HEK293 (cell line): ENCODE measurements at regions not wholly inside any gene's neighbourhood (a gene's known extent, or its start where the extent isn't known, plus 50 kb on each side); places are given as distances from the start of the nearest gene placed in this dataset.

Experiments used
- CTCF ChIA-PET: fragments of 350-600 bp; formaldehyde crosslinking; extraction: SDS; loops from one replicate; lab custom pipeline; 2021; ENCODE audit warnings: antibody characterized with exemption; lab: Yijun Ruan, JAX
- POLR2A ChIA-PET: fragments of 300-600 bp; formaldehyde crosslinking; extraction: SDS; loops from one replicate; lab custom pipeline; 2020; ENCODE audit warnings: antibody characterized with exemption, inconsistent platforms; lab: Yijun Ruan, JAX
- H3K27ac ChIP-seq: fragments of 200-500 bp; sonication (Bioruptor generic); 2 replicates; pipeline ENCODE4 v1.5.1; 2014; ENCODE audit warnings: low read depth, low read length, control low read depth, inconsistent platforms; ENCODE audit errors: extremely low read depth
- H3K36me3 ChIP-seq, 2 experiments: fragments of 200-500 bp in 1 of 2; sonication (Bioruptor generic) in 1 of 2; 1 replicate in 1 of 2; 2 replicates in 1 of 2; pipeline ENCODE4 v1.5.1; 2014 to 2017; ENCODE audit warnings: inconsistent platforms in 2 of 2, low read length in 2 of 2; ENCODE audit not compliant: control insufficient read depth in 2 of 2, insufficient read depth in 1 of 2
- H3K4me1 ChIP-seq: fragments of 200-500 bp; sonication (Bioruptor generic); 2 replicates; pipeline ENCODE4 v1.5.1; 2014; ENCODE audit warnings: mild to moderate bottlenecking, low read length, inconsistent platforms; ENCODE audit not compliant: control insufficient read depth, insufficient read depth
- H3K4me3 ChIP-seq: 2 replicates; pipeline ENCODE4 v1.5.1; 2011; ENCODE audit warnings: low read depth, mild to moderate bottlenecking, control low read depth, low read length, moderate library complexity
- H3K9me3 ChIP-seq: fragments of 200-500 bp; sonication (Bioruptor generic); 2 replicates; pipeline ENCODE4 v1.5.1; 2014; ENCODE audit warnings: low read depth, low read length, inconsistent platforms; ENCODE audit not compliant: control insufficient read depth, insufficient read depth
- CTCF ChIP-seq: fragments of 450-650 bp; formaldehyde crosslinking; IDR thresholded peaks from 2 replicates; pipeline ENCODE4 v1.5.1; 2016; ENCODE audit warnings: missing biosample characterization, missing genetic modification characterization
- OSR2 ChIP-seq: fragments of 450-650 bp; formaldehyde crosslinking; IDR thresholded peaks from 2 replicates; pipeline ENCODE4 v1.5.1; 2016; ENCODE audit warnings: missing biosample characterization, missing genetic modification characterization
- REST ChIP-seq: fragments of 450-650 bp; formaldehyde crosslinking; IDR thresholded peaks from 2 replicates; pipeline ENCODE4 v1.5.1; 2016; ENCODE audit warnings: missing biosample characterization, missing genetic modification characterization
- SALL2 ChIP-seq: fragments of 450-650 bp; formaldehyde crosslinking; IDR thresholded peaks from 2 replicates; pipeline ENCODE4 v1.5.0; 2017; ENCODE audit warnings: missing biosample characterization, mild to moderate bottlenecking, missing genetic modification characterization, borderline replicate concordance
- ZBTB17 ChIP-seq: fragments of 450-650 bp; formaldehyde crosslinking; IDR thresholded peaks from 2 replicates; pipeline ENCODE4 v1.5.1; 2016; ENCODE audit warnings: missing biosample characterization, missing genetic modification characterization
- ZIC2 ChIP-seq: fragments of 450-650 bp; formaldehyde crosslinking; IDR thresholded peaks from 2 replicates; pipeline ENCODE4 v1.5.1; 2016; ENCODE audit warnings: missing biosample characterization, missing genetic modification characterization
- ZNF10 ChIP-seq: fragments of 450-650 bp; formaldehyde crosslinking; IDR thresholded peaks from 2 replicates; pipeline ENCODE4 v1.5.1; 2017; ENCODE audit warnings: missing biosample characterization, missing genetic modification characterization
- ZNF148 ChIP-seq: fragments of 450-650 bp; formaldehyde crosslinking; IDR thresholded peaks from 2 replicates; pipeline ENCODE4 v1.5.0; 2017; ENCODE audit warnings: missing biosample characterization, missing genetic modification characterization, borderline replicate concordance
- ZNF266 ChIP-seq: fragments of 450-650 bp; formaldehyde crosslinking; IDR thresholded peaks from 2 replicates; pipeline ENCODE4 v1.5.1; 2016; ENCODE audit warnings: missing biosample characterization, missing genetic modification characterization, low read depth
- ZNF362 ChIP-seq: fragments of 450-650 bp; formaldehyde crosslinking; IDR thresholded peaks from 2 replicates; pipeline ENCODE4 v1.5.1; 2016; ENCODE audit warnings: missing biosample characterization, missing genetic modification characterization
- ZNF398 ChIP-seq: fragments of 450-650 bp; formaldehyde crosslinking; IDR thresholded peaks from 2 replicates; pipeline ENCODE4 v1.5.1; 2017; ENCODE audit warnings: missing biosample characterization, missing genetic modification characterization
- ZNF48 ChIP-seq: fragments of 450-650 bp; formaldehyde crosslinking; IDR thresholded peaks from 2 replicates; pipeline ENCODE4 v1.5.1; 2016; ENCODE audit warnings: missing biosample characterization, missing genetic modification characterization
- ZNF501 ChIP-seq: fragments of 450-650 bp; formaldehyde crosslinking; IDR thresholded peaks from 2 replicates; pipeline ENCODE4 v1.5.1; 2016; ENCODE audit warnings: missing biosample characterization, missing genetic modification characterization
- ZNF530 ChIP-seq: fragments of 450-650 bp; formaldehyde crosslinking; IDR thresholded peaks from 2 replicates; pipeline ENCODE4 v1.5.1; 2016; ENCODE audit warnings: low read depth, missing biosample characterization, missing genetic modification characterization
- ZNF585B ChIP-seq: fragments of 450-650 bp; formaldehyde crosslinking; IDR thresholded peaks from 2 replicates; pipeline ENCODE4 v1.5.1; 2016; ENCODE audit warnings: missing biosample characterization, missing genetic modification characterization
- ZNF596 ChIP-seq: fragments of 450-650 bp; IDR thresholded peaks from 2 replicates; pipeline ENCODE4 v1.5.0; 2018; ENCODE audit warnings: missing biosample characterization, mild to moderate bottlenecking, missing genetic modification characterization, moderate library complexity
- ZNF610 ChIP-seq: fragments of 450-650 bp; formaldehyde crosslinking; IDR thresholded peaks from 2 replicates; pipeline ENCODE4 v1.5.1; 2016; ENCODE audit warnings: missing biosample characterization, missing genetic modification characterization, borderline replicate concordance
- ZNF654 ChIP-seq: fragments of 450-650 bp; formaldehyde crosslinking; IDR thresholded peaks from 2 replicates; pipeline ENCODE4 v1.5.1; 2016; ENCODE audit warnings: low read depth, missing biosample characterization, missing genetic modification characterization
- ZNF747 ChIP-seq: fragments of 450-650 bp; formaldehyde crosslinking; IDR thresholded peaks from 2 replicates; pipeline ENCODE4 v1.5.1; 2016; ENCODE audit warnings: missing biosample characterization, missing genetic modification characterization
- ZNF830 ChIP-seq: fragments of 450-650 bp; IDR thresholded peaks from 2 replicates; pipeline ENCODE4 v1.5.0; 2018; ENCODE audit warnings: missing biosample characterization, missing genetic modification characterization, low read depth, mild to moderate bottlenecking, moderate library complexity
- ZSCAN16 ChIP-seq: fragments of 450-650 bp; formaldehyde crosslinking; IDR thresholded peaks from 2 replicates; pipeline ENCODE4 v1.5.1; 2016; ENCODE audit warnings: missing biosample characterization, missing genetic modification characterization

- Histone ChIP-seq H3K4me3 (no peak overlapping the region), H3K36me3 (no peaks in the 10 kb centered on the region), H3K27ac (no peak overlapping the region), H3K9me3 (no peaks in the 10 kb centered on the region), H3K4me1 (no peaks in the 10 kb centered on the region; the same call in 1 of the 2 replicates)
- ChIA-PET CTCF (interaction anchor here (0.5 to 2.5 kb wide), 56 partner anchors 8 to 990 kb away, joined by 3 to 47 read pairs (median 4); no protein-coding TSS in a partner anchor), POLR2A (no interaction called here)
- TF ChIP-seq ZIC2 (tag by site-specific recombination) (no peak), CTCF (tag by site-specific recombination) (peak; percentile 44), ZNF654 (0 out of 2 replicates have a peak, but pooled peaks have one; percentile 7), ZNF830 (tag by site-specific recombination) (no peak)
Observed at GRCh38 chr16:82456683-82457082, 170.1 kb upstream of the CDH13 start.

- Histone ChIP-seq H3K4me3 (no peak overlapping the region), H3K27ac (no peak overlapping the region), H3K36me3 (no peaks in the 10 kb centered on the region), H3K9me3 (no peaks in the 10 kb centered on the region), H3K4me1 (no peaks in the 10 kb centered on the region; the same call in 1 of the 2 replicates)
- ChIA-PET CTCF (interaction anchor here (0.6 to 1.4 kb wide), 3 partner anchors 9 to 191 kb away, joined by 3 to 4 read pairs (median 3); no protein-coding TSS in a partner anchor), POLR2A (no interaction called here)
- no peak for TF ChIP-seq ZNF48 (tag by site-specific recombination)
- no peak for TF ChIP-seq OSR2
- TF ChIP-seq ZNF747 (tag by site-specific recombination), result no peak
- no peak for TF ChIP-seq ZNF610 (tag by site-specific recombination)
- no peak for TF ChIP-seq ZNF398 (tag by site-specific recombination)
- TF ChIP-seq ZSCAN16 (tag by site-specific recombination), result no peak
- no peak for TF ChIP-seq SALL2 (tag by site-specific recombination)
- TF ChIP-seq ZNF530 (tag by site-specific recombination), result no peak
- TF ChIP-seq REST (tag by site-specific recombination), result no peak
- no peak for TF ChIP-seq ZNF501 (tag by site-specific recombination)
- no peak for TF ChIP-seq ZNF266
- no peak for TF ChIP-seq ZNF362 (tag by site-specific recombination)
- TF ChIP-seq ZNF585B (tag by site-specific recombination), result no peak
- no peak for TF ChIP-seq ZNF596 (tag by site-specific recombination)
- no peak for TF ChIP-seq ZNF10 (tag by site-specific recombination)
- no peak for TF ChIP-seq ZBTB17
- TF ChIP-seq ZNF148 (tag by site-specific recombination), result no peak
Observed at GRCh38 chr16:82454566-82454965, 172.2 kb upstream of the CDH13 start.
